Coronary artery (tissue), 2 donors: ENCODE measurements at regions not wholly inside any gene's neighbourhood (a gene's known extent, or its start where the extent isn't known, plus 50 kb on each side); places are given as distances from the start of the nearest gene placed in this dataset.

Experiments used
- DNase-seq: peaks from one replicate; pipeline ENCODE4 v3.0.0-alpha.2; 2017; ENCODE audit warnings: low spot score
- H3K27ac ChIP-seq, 2 donors: fragments of 200-600 bp; sonication (generic); one replicate each; pipeline ENCODE4 v1.5.1; 2016 to 2019
- H3K4me3 ChIP-seq: fragments of 200-600 bp; sonication (generic); 2 replicates; pipeline ENCODE4 v1.5.1; 2016; ENCODE audit warnings: mild to moderate bottlenecking, moderate library complexity
- TF ChIP-seq, protein P1 (sequence below): fragments of 200-600 bp; sonication (generic); IDR thresholded peaks from one replicate; pipeline ENCODE4 v1.5.1; 2019; ENCODE audit warnings: antibody characterized with exemption

DNA sequence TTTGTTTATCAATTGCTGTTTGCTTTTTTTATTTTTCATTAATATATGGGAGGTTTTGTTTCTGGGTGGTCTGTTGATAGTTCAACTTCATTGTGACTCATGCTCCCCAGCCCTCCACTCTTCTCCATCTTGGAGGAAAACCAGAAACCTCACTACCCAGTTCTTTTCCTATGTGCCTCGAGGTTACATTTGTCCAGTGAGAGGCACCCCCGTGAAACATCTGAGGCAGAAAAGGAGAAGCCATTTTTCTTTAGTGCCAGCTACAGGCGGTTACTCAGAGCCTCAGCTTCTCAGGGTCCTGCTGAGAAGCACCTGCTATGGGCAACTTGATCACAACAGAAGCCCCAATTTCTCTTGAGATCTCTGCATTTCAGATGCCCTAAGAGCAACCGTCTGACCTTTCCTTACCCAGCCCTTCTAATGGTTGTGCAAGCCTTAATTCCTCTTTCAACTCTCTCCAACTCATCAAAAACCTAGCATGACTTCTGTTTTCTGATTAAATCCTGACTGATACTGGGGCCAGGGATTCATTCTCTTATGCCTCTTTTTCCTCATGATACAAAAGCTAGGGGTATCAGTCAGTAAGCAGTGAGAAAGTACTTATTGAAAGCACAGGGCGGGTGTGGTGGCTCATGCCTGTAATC is 144.6 kb downstream of the ELOVL4 start:
- Histone ChIP-seq H3K27ac (no peak overlapping the region), H3K4me3 (no peak overlapping the region)
- no peak for DNase-seq
- TF ChIP-seq, protein P1, sequence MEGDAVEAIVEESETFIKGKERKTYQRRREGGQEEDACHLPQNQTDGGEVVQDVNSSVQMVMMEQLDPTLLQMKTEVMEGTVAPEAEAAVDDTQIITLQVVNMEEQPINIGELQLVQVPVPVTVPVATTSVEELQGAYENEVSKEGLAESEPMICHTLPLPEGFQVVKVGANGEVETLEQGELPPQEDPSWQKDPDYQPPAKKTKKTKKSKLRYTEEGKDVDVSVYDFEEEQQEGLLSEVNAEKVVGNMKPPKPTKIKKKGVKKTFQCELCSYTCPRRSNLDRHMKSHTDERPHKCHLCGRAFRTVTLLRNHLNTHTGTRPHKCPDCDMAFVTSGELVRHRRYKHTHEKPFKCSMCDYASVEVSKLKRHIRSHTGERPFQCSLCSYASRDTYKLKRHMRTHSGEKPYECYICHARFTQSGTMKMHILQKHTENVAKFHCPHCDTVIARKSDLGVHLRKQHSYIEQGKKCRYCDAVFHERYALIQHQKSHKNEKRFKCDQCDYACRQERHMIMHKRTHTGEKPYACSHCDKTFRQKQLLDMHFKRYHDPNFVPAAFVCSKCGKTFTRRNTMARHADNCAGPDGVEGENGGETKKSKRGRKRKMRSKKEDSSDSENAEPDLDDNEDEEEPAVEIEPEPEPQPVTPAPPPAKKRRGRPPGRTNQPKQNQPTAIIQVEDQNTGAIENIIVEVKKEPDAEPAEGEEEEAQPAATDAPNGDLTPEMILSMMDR: no peak

DNA sequence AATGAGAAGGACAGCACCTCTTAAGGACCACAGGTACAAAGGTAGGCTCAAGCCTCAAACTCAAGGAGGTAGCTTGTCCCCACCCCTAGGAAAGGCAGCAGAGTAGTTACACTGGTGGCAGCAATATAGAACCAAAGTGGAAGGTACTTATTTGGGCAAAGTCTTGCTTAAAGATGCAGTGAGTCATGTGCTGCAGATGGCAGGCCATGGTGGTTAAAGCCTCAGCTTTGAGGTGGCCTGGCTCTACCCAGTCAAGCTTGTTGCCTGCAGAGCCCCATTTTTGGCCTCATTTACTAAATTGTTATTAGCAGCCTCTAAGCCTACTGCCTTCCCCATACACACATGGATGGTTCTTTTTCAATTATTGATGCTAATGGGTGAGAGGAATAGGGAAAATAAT is 146.0 kb downstream of the ELOVL4 start:
- no peak for DNase-seq
- TF ChIP-seq, protein P1: no peak
- H3K27ac ChIP-seq: no peak overlapping the region

DNA sequence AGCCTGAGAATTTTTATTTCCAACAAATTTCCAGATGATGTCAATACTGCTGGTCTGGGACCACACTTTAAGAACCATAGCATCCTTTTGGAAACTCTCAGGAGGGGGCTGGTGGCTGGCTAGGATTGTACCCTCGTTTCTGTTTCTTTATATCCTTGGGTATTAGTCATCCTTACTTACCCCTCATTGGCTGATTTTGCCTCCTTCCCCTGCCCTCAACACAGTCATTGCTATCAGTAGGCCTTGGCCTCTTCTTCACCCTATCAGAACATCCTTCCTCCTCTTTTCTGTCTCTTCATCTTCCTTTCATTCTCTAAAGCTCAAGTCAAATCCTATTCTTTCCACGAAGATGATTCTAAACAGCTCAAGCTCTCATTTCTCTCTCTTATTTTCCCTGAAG is 148.5 kb downstream of the ELOVL4 start:
- H3K27ac ChIP-seq: no peak overlapping the region
- TF ChIP-seq, protein P1: no peak
- no peak for DNase-seq
- H3K4me3 ChIP-seq: no peak overlapping the region

More for the DNA sequence above, 146.0 kb downstream of the ELOVL4 start:
- no peak overlapping the region for H3K4me3 ChIP-seq

DNA sequence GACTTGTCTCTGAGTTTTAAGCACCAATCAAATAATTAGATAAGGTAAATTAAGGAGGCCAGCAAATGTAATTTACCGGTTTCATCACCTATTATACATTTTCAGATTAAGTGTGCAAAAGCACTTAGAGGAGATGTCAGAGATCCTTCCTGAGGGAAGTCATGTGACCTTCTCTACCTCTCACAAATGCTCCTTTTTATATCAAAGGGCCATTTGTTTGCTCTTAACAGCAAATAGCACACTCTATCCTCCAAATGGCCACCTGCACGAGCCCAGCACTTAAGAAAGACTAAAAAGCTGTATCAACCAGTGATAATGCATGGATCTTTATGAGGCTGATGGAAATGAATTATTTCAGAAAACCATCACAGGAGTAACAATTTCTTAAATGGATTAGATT is 149.4 kb downstream of the ELOVL4 start:
- H3K27ac ChIP-seq: no peak overlapping the region
- no peak overlapping the region for H3K4me3 ChIP-seq
- TF ChIP-seq, protein P1: no peak
- DNase-seq: no peak

DNA sequence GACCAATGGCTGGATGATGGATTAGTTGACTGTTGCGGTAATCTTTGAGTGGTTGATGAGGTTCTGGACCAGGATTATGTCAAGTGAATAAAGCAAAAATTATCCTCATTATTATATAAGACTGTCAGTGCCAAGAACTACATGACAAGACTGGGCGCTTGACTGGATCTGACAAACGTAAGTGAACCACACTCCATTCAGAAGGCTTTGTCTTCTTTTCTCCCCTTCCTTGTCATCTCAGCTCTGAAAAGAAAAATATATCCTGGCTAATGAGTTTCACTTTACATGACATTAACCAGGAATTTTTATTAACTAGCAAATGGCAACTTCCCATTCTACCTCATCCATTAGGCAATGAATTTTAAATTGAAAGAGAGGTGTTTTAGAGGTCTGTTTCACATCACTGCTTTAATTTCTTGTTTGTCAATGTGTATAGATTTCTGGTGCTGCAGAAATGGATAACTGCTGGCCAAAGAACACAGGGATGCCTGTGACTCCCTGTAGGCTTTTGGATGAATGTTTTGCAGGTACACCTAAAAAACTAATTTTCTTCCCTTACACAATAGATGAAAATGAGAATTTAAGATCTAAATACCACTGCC is 150.1 kb downstream of the ELOVL4 start:
- no peak for DNase-seq
- no peak overlapping the region for H3K27ac ChIP-seq
- TF ChIP-seq, protein P1: no peak
- no peak overlapping the region for H3K4me3 ChIP-seq

DNA sequence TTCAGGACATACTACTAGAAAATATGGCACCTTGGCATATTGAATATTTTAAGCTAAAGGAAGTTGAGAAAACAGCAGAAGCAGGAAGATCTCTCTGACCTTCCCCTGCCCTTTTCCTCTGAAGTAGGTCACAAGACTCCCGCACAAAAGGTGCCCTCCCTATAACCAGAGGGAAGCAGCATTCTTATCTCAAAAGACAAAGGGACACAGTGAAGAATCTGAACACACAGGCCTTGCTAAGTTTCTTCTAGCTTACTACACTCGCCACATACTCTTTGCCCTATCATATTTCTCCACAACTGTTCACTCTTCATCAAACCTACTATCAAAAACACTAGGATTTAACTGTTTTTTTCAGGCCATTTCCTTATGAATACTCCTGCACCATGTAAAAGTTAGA is 151.2 kb downstream of the ELOVL4 start:
- TF ChIP-seq, protein P1: no peak
- Histone ChIP-seq H3K4me3 (no peak overlapping the region), H3K27ac (no peak overlapping the region)
- no peak for DNase-seq

DNA sequence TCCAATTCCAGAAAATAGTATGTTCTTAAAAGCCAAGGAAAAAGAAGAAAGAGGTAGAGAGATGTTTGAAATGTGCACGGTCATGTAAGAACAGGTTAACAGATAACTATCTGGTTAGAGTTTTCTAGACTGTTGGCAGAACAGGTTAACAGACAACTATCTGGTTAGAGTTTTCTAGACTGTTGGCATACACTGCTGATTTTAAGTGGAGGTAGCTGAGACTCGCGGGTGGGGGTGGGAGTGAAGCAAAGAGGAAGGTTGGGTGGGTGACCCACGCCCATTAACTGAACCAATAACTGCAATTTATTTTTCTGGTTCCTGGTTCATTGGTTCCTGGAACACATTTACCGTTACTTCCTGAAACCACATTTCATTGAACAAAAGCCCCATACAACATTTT is 157.5 kb downstream of the ELOVL4 start:
- Histone ChIP-seq H3K4me3 (no peak overlapping the region), H3K27ac (no peak overlapping the region)
- TF ChIP-seq, protein P1: no peak
- DNase-seq: no peak
